ENCODE measurements at regions not wholly inside any gene's neighbourhood (a gene's known extent, or its start where the extent isn't known, plus 50 kb on each side); places are given as distances from the start of the nearest gene placed in this dataset.

- no CpG with 5 or more reads among the region's 23 CpGs for WGBS (ENCODE audit: insufficient coverage, insufficient read length)
- no peaks in the 10 kb centered on the region for H3K9me3 ChIP-seq (ENCODE audit: control insufficient read depth, insufficient read depth, low read length)
- no peak overlapping the region for H3K4me3 ChIP-seq (ENCODE audit: low read length)
- H3K27ac ChIP-seq (ENCODE audit: low read length) = no peak overlapping the region
- no peaks in the 10 kb centered on the region for H3K27me3 ChIP-seq (ENCODE audit: control insufficient read depth, insufficient read depth, low read length)
- DNase-seq (ENCODE audit: low read depth, low spot score) = no peak
- no peaks in the 10 kb centered on the region for H3K4me1 ChIP-seq (ENCODE audit: control insufficient read depth, insufficient read depth, low read length)
- H3K36me3 ChIP-seq (ENCODE audit: control insufficient read depth, insufficient read depth, low read length) = no peaks in the 10 kb centered on the region
Observed at GRCh38 chr11:134610116-134610910, 198.3 kb upstream of the B3GAT1 start.

GRCh38 chr11:134609361-134610115 lies 197.5 kb upstream of the B3GAT1 start:
- no peaks in the 10 kb centered on the region for H3K9me3 ChIP-seq (ENCODE audit: control insufficient read depth, insufficient read depth, low read length)
- no peaks in the 10 kb centered on the region for H3K36me3 ChIP-seq (ENCODE audit: control insufficient read depth, insufficient read depth, low read length)
- no peaks in the 10 kb centered on the region for H3K4me1 ChIP-seq (ENCODE audit: control insufficient read depth, insufficient read depth, low read length)
- no peak overlapping the region; the same call in 1 of the 2 replicates for H3K4me3 ChIP-seq (ENCODE audit: low read length)
- DNase-seq (ENCODE audit: low read depth, low spot score) = no peak
- H3K27ac ChIP-seq (ENCODE audit: low read length) = no peak overlapping the region
- no peaks in the 10 kb centered on the region for H3K27me3 ChIP-seq (ENCODE audit: control insufficient read depth, insufficient read depth, low read length)
- no CpG with 5 or more reads among the region's 27 CpGs for WGBS (ENCODE audit: insufficient coverage, insufficient read length)

- no CpG with 5 or more reads among the region's 7 CpGs for WGBS (ENCODE audit: insufficient coverage, insufficient read length)
- no peak overlapping the region for H3K4me3 ChIP-seq (ENCODE audit: low read length)
Observed at GRCh38 chr11:134607963-134608750, 196.1 kb upstream of the B3GAT1 start.

GRCh38 chr11:134606251-134606650 lies 194.2 kb upstream of the B3GAT1 start:
- WGBS (ENCODE audit: insufficient coverage, insufficient read length) = no CpG with 5 or more reads among the region's 6 CpGs
- no peak for DNase-seq (ENCODE audit: low read depth, low spot score)
- no peaks in the 10 kb centered on the region for H3K9me3 ChIP-seq (ENCODE audit: control insufficient read depth, insufficient read depth, low read length)
- no peaks in the 10 kb centered on the region for H3K4me1 ChIP-seq (ENCODE audit: control insufficient read depth, insufficient read depth, low read length)
- no peak overlapping the region for H3K4me3 ChIP-seq (ENCODE audit: low read length)
- no peaks in the 10 kb centered on the region for H3K27me3 ChIP-seq (ENCODE audit: control insufficient read depth, insufficient read depth, low read length)
- no peak overlapping the region for H3K27ac ChIP-seq (ENCODE audit: low read length)
- no peaks in the 10 kb centered on the region for H3K36me3 ChIP-seq (ENCODE audit: control insufficient read depth, insufficient read depth, low read length)

More at GRCh38 chr11:134607963-134608750, 196.1 kb upstream of the B3GAT1 start:
- H3K36me3 ChIP-seq (ENCODE audit: control insufficient read depth, insufficient read depth, low read length) = no peaks in the 10 kb centered on the region
- DNase-seq (ENCODE audit: low read depth, low spot score) = no peak
- H3K27ac ChIP-seq (ENCODE audit: low read length) = no peak overlapping the region
- H3K9me3 ChIP-seq (ENCODE audit: control insufficient read depth, insufficient read depth, low read length) = no peaks in the 10 kb centered on the region
- H3K4me1 ChIP-seq (ENCODE audit: control insufficient read depth, insufficient read depth, low read length) = no peaks in the 10 kb centered on the region
- no peaks in the 10 kb centered on the region for H3K27me3 ChIP-seq (ENCODE audit: control insufficient read depth, insufficient read depth, low read length)

DNA sequence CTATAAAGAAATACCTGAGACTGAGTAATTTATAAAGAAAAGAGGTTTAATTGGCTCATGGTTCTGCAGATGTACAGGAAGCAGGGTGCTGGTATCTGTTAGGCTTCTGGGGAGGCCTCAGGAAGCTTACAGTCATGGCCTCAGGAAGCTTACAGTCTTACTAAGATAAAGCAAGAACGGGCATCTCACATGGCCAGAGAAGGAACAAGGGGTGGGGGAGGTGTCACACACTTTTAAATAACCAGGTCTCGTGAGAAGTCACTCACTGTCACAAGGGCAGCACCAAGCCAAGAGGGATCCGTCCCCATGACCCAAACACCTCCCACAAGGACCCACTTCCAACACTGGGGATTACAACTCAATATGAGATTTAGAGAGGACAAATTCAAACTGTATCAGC lies 192.8 kb upstream of the B3GAT1 start:
- no peak for DNase-seq (ENCODE audit: low read depth, low spot score)
- H3K27me3 ChIP-seq (ENCODE audit: control insufficient read depth, insufficient read depth, low read length) = no peaks in the 10 kb centered on the region

DNA sequence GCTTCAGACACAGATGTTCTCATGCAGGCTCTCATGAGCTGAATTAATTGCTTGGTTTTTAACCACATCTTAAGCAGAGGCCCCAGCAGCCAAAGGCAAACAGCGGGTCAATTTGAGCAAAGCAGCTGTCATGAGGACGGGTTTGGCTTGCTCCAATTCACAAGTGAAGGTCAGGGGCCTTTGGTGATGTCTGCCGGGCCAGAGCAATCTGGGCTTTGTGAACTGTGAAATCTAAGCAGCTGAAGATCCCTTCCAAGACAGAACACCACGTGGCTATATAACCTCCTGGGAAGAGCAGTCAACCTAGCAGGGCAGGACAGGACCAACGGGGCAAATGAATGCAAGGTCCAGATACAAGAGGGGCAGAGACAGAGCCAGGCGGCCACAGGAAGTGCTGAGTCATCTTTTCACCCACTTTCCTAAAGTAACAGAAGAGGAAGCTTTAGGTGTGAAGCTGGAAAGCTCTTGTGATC lies 187.3 kb upstream of the B3GAT1 start:
- no peaks in the 10 kb centered on the region for H3K9me3 ChIP-seq (ENCODE audit: control insufficient read depth, insufficient read depth, low read length)
- H3K36me3 ChIP-seq (ENCODE audit: control insufficient read depth, insufficient read depth, low read length) = no peaks in the 10 kb centered on the region
- no peak overlapping the region for H3K4me3 ChIP-seq (ENCODE audit: low read length)
- no peaks in the 10 kb centered on the region for H3K27me3 ChIP-seq (ENCODE audit: control insufficient read depth, insufficient read depth, low read length)
- WGBS (ENCODE audit: insufficient coverage, insufficient read length) = no CpG with 5 or more reads among the region's 6 CpGs
- no peak overlapping the region for H3K27ac ChIP-seq (ENCODE audit: low read length)
- no peaks in the 10 kb centered on the region; the same call in 1 of the 2 replicates for H3K4me1 ChIP-seq (ENCODE audit: control insufficient read depth, insufficient read depth, low read length)
- no peak for DNase-seq (ENCODE audit: low read depth, low spot score)

More for the DNA sequence above, 192.8 kb upstream of the B3GAT1 start:
- WGBS (ENCODE audit: insufficient coverage, insufficient read length) = no CpG with 5 or more reads among the region's 3 CpGs
- Histone ChIP-seq H3K4me3 (ENCODE audit: low read length) (no peak overlapping the region), H3K36me3 (ENCODE audit: control insufficient read depth, insufficient read depth, low read length) (no peaks in the 10 kb centered on the region), H3K9me3 (ENCODE audit: control insufficient read depth, insufficient read depth, low read length) (no peaks in the 10 kb centered on the region), H3K27ac (ENCODE audit: low read length) (no peak overlapping the region), H3K4me1 (ENCODE audit: control insufficient read depth, insufficient read depth, low read length) (no peaks in the 10 kb centered on the region)

GRCh38 chr11:134598368-134598767 lies 186.3 kb upstream of the B3GAT1 start:
- no peaks in the 10 kb centered on the region; the same call in 1 of the 2 replicates for H3K4me1 ChIP-seq (ENCODE audit: control insufficient read depth, insufficient read depth, low read length)
- DNase-seq (ENCODE audit: low read depth, low spot score) = no peak
- H3K36me3 ChIP-seq (ENCODE audit: control insufficient read depth, insufficient read depth, low read length) = no peaks in the 10 kb centered on the region
- H3K4me3 ChIP-seq (ENCODE audit: low read length) = no peak overlapping the region
- no peaks in the 10 kb centered on the region for H3K27me3 ChIP-seq (ENCODE audit: control insufficient read depth, insufficient read depth, low read length)
- WGBS (ENCODE audit: insufficient coverage, insufficient read length) = no CpG with 5 or more reads among the region's 5 CpGs
- H3K27ac ChIP-seq (ENCODE audit: low read length) = no peak overlapping the region
- H3K9me3 ChIP-seq (ENCODE audit: control insufficient read depth, insufficient read depth, low read length) = no peaks in the 10 kb centered on the region

DNA sequence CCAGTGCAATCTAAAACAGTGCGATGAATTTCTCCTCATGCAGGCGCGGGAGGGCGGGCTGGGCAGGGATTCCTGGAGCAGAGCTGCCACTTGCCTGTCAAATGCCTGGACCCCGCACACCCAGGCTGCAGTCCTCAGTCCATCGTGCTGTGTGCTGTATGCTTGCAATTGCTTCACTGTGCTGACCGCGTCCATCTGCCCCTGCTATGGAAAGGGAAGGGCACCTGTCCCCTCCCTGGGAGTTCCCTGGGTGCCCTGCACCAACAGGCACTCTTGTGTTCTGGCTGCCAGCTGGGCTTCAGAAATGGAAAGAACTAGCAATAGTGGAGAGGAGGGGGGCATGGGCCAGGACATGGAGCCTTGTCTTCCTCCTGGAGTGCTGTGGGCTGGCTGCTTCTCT lies 185.4 kb upstream of the B3GAT1 start:
- Histone ChIP-seq H3K4me3 (ENCODE audit: low read length) (no peak overlapping the region), H3K27ac (ENCODE audit: low read length) (no peak overlapping the region), H3K36me3 (ENCODE audit: control insufficient read depth, insufficient read depth, low read length) (no peaks in the 10 kb centered on the region), H3K27me3 (ENCODE audit: control insufficient read depth, insufficient read depth, low read length) (no peaks in the 10 kb centered on the region), H3K4me1 (ENCODE audit: control insufficient read depth, insufficient read depth, low read length) (no peaks in the 10 kb centered on the region; the same call in 1 of the 2 replicates), H3K9me3 (ENCODE audit: control insufficient read depth, insufficient read depth, low read length) (no peaks in the 10 kb centered on the region)
- DNase-seq (ENCODE audit: low read depth, low spot score) = no peak
- no CpG with 5 or more reads among the region's 8 CpGs for WGBS (ENCODE audit: insufficient coverage, insufficient read length)

DNA sequence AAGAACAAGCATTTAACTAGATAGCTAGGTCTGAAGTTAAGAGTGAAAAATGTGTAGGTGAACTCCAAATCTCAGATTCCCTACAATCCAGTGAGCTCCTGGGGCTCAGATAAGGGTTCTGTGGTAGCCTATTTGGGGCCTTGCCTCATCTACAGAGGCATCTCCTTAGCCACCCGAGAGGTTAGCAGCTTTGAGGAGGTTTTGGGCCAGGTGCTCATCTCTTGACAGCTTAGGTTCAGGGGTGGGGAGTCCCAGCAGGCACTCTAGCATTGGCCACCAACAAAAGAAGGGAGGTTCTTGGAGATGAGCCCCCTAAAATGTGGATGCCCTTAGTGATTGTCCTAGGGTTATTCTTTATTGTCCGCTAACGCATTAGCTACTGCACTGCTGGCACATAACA lies 184.4 kb upstream of the B3GAT1 start:
- H3K4me1 ChIP-seq (ENCODE audit: control insufficient read depth, insufficient read depth, low read length) = no peaks in the 10 kb centered on the region; the same call in 1 of the 2 replicates
- no CpG with 5 or more reads among the region's 3 CpGs for WGBS (ENCODE audit: insufficient coverage, insufficient read length)
- no peaks in the 10 kb centered on the region for H3K36me3 ChIP-seq (ENCODE audit: control insufficient read depth, insufficient read depth, low read length)
- no peaks in the 10 kb centered on the region for H3K27me3 ChIP-seq (ENCODE audit: control insufficient read depth, insufficient read depth, low read length)
- no peak overlapping the region for H3K27ac ChIP-seq (ENCODE audit: low read length)
- no peak overlapping the region for H3K4me3 ChIP-seq (ENCODE audit: low read length)
- H3K9me3 ChIP-seq (ENCODE audit: control insufficient read depth, insufficient read depth, low read length) = no peaks in the 10 kb centered on the region
- no peak for DNase-seq (ENCODE audit: low read depth, low spot score)

DNA sequence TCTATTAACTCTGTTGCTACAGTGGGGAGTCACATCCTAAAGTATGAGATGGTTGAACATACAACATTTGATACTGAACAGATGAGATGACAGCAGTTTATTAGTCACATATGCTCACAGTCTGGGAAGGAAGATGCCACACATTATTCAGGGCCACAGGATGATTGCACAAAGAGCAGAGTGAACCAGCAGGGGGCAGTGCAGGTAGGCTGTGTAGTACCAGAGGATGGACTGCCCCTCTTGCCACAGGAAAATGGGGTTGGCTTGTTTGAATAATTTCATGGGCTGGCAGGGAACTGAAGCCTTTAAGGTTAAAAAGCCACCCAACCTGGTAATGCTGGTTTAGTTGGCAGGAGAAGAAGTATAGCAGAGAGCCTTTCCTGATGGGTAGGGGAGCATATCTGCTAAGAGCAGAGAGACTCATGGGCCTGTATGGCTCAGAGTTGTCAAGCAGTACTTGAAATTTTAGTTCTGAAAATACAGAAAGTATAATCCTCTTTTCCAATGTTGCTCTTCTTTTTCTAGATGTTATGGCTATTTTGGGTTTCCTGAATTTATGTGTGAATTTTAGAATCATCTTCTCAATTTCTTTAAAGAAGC lies 180.4 kb upstream of the B3GAT1 start:
- H3K9me3 ChIP-seq (ENCODE audit: control insufficient read depth, insufficient read depth, low read length) = no peaks in the 10 kb centered on the region
- no peaks in the 10 kb centered on the region for H3K4me1 ChIP-seq (ENCODE audit: control insufficient read depth, insufficient read depth, low read length)
- no peaks in the 10 kb centered on the region for H3K27me3 ChIP-seq (ENCODE audit: control insufficient read depth, insufficient read depth, low read length)
- no peaks in the 10 kb centered on the region for H3K36me3 ChIP-seq (ENCODE audit: control insufficient read depth, insufficient read depth, low read length)
- H3K27ac ChIP-seq (ENCODE audit: low read length) = no peak overlapping the region
- peak; percentile 63 for DNase-seq (ENCODE audit: low read depth, low spot score)
- H3K4me3 ChIP-seq (ENCODE audit: low read length) = no peak overlapping the region

Data from iPS DF 6.9 (cell line).